Right lobe of liver (tissue), 6 donors: ENCODE measurements at regions not wholly inside any gene's neighbourhood (a gene's known extent, or its start where the extent isn't known, plus 50 kb on each side); places are given as distances from the start of the nearest gene placed in this dataset.

Experiments
- ATAC-seq, 4 donors: fragments of 200-7000 bp; cut with Tn5 transposase; one replicate each; pipeline ENCODE4 v1.9.1; 2020; ENCODE audit warnings: mild to moderate bottlenecking in 4 of 4, moderate library complexity in 4 of 4
- DNase-seq, 3 donors: peaks; one replicate each; pipeline ENCODE4 v3.0.0-alpha.2; 2020
- H3K27ac ChIP-seq, 3 donors: fragments of 200-600 bp; one replicate each; pipeline ENCODE4 v1.8.0; 2022
- H3K27me3 ChIP-seq, 2 donors: fragments of 200-600 bp; one replicate each; pipeline ENCODE4 v1.8.0; 2022
- H3K36me3 ChIP-seq, 4 donors: fragments of 200-600 bp; sonication (generic) in 1 of 4; one replicate each; pipeline versions ENCODE4 v1.5.1 to v1.8.0; 2017 to 2022; ENCODE audit warnings: control low read depth in 1 of 4
- H3K4me1 ChIP-seq, 4 donors: fragments of 200-600 bp; sonication (generic) in 1 of 4; one replicate each; pipeline versions ENCODE4 v1.5.1 to v1.8.0; 2017 to 2022; ENCODE audit warnings: control low read depth in 1 of 4
- H3K4me3 ChIP-seq, 3 donors: fragments of 200-600 bp; one replicate each; pipeline ENCODE4 v1.8.0; 2022
- H3K9me3 ChIP-seq, 4 donors: fragments of 200-600 bp; sonication (generic) in 1 of 4; one replicate each; pipeline versions ENCODE4 v1.5.1 to v1.8.0; 2017 to 2022; ENCODE audit warnings: control low read depth in 1 of 4
- POLR2A ChIP-seq: fragments of 450-650 bp; IDR thresholded peaks from one replicate; pipeline ENCODE4 v1.6.1; 2017; ENCODE audit warnings: antibody characterized with exemption, mild to moderate bottlenecking
- WGBS: methylation state at CpG from one replicate; pipeline ENCODE4 v1.1.6; 2018; ENCODE audit warnings: low coverage, low lambda C conversion rate; ENCODE audit not compliant: insufficient coverage; ENCODE audit errors: missing lambda C conversion rate; 5-methylcytosine and 5-hydroxymethylcytosine counted together
- intact Hi-C, 2 donors: fragments of 100-400 bp; cut with DNase I; formaldehyde crosslinking; loops; one replicate each; pipeline versions ENCODE4 v1.11.2 to v1.14.1; 2022
- TF ChIP-seq, protein P1 (sequence below), 4 donors: fragments of 200-600 bp in 3 of 4; fragments of 450-650 bp in 1 of 4; IDR thresholded peaks; one replicate each; pipeline versions ENCODE4 v1.5.1 to v1.8.0; 2016 to 2022; ENCODE audit warnings: antibody characterized with exemption in 4 of 4, mild to moderate bottlenecking in 2 of 4
- donor health status: DM: no; HTN: yes; CAD: no.
- donor health status: DM: no; HTN: no; CAD: no.
- donor health status: DM: no; HTN: no; CAD: no.
- donor health status: DM: no; HTN: yes; CAD: no.
- donor health status: DM: no; HTN: yes; CAD: no.

DNA sequence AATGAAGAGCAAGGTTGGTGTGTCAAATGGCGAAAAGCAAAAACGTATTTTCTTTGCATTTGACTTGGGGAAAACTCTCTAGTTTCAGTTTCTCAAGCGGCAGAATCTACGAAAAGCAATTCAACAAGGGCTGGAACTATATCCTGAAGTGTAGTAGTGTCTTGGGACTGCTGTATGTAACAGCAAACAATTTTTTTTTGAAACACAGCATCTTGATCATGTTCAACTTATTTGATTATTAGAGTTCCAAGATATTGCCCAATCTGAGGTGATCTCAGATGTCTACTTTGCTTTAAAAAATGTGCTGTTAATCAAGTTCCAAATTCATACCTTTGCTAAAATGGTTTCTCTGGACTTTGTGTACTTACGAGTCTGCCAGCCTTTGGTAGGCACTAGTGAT, 120.6 kb downstream of the ZWINT start:
- H3K9me3 ChIP-seq, result no peaks in the 10 kb centered on the region
- intact Hi-C loops, result no loop called here
- ATAC-seq (no peak), DNase-seq (no peak)
- H3K4me3 ChIP-seq, result no peak overlapping the region
- H3K27ac ChIP-seq, result no peak overlapping the region
- no peaks in the 10 kb centered on the region for H3K36me3 ChIP-seq
- WGBS, result 44% methylated on average over 5 of the region's 5 CpGs
- H3K27me3 ChIP-seq, result no peaks in the 10 kb centered on the region
- TF ChIP-seq, protein P1, sequence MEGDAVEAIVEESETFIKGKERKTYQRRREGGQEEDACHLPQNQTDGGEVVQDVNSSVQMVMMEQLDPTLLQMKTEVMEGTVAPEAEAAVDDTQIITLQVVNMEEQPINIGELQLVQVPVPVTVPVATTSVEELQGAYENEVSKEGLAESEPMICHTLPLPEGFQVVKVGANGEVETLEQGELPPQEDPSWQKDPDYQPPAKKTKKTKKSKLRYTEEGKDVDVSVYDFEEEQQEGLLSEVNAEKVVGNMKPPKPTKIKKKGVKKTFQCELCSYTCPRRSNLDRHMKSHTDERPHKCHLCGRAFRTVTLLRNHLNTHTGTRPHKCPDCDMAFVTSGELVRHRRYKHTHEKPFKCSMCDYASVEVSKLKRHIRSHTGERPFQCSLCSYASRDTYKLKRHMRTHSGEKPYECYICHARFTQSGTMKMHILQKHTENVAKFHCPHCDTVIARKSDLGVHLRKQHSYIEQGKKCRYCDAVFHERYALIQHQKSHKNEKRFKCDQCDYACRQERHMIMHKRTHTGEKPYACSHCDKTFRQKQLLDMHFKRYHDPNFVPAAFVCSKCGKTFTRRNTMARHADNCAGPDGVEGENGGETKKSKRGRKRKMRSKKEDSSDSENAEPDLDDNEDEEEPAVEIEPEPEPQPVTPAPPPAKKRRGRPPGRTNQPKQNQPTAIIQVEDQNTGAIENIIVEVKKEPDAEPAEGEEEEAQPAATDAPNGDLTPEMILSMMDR (IDR thresholded peaks at IDR 0.05), result no peak
- no peak for TF ChIP-seq POLR2A
- no peaks in the 10 kb centered on the region for H3K4me1 ChIP-seq

DNA sequence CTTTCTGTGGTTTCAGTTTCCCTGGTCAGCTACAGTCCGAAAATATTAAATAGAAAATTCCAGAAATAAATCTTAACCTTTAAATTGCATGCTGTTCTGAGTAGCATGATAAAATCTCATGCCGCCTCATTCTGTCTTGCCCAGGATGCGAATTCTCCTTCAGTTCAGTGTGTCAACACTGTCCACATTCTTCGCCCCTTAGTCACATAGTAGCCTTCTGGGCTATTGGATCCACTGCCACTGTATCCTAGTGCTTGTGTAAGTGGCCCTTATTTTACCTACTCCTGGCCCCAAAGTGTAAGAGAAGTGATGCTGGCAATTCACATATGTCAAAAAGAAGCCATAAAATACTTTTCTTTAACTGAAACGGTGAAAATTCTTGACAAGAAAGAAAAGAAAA, 129.6 kb downstream of the ZWINT start:
- no peaks in the 10 kb centered on the region for H3K36me3 ChIP-seq
- no peak for DNase-seq
- intact Hi-C loops, result no loop called here
- WGBS, result 37% methylated on average over 5 of the region's 5 CpGs
- ATAC-seq, result no peak
- no peak for TF ChIP-seq POLR2A
- TF ChIP-seq, protein P1 (IDR thresholded peaks at IDR 0.05), result no peak
- no peak overlapping the region for H3K27ac ChIP-seq
- no peak overlapping the region for H3K4me3 ChIP-seq
- no peaks in the 10 kb centered on the region for H3K9me3 ChIP-seq
- H3K4me1 ChIP-seq, result no peaks in the 10 kb centered on the region
- no peaks in the 10 kb centered on the region for H3K27me3 ChIP-seq

DNA sequence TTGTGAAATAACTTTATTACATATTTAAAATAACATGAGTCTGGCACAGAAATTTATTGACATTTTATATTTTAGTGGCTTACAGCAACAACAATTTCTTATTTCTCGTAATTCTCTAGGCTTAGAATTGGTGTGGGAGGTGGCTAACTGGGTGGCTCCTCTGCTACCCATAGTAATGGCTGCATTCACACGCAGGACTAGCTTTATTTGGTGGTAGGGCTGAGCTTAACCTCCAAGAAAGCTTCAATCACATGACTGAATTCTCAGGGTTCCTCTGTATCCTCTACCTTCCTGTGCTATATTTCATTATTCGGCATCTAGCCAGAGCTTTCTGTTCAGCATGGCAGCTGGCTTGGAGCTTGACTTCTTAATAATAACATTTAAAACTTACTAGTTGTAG, 138.8 kb downstream of the ZWINT start:
- DNase-seq (no peak), ATAC-seq (no peak)
- 53% methylated on average over 3 of the region's 3 CpGs for WGBS
- Histone ChIP-seq H3K27me3 (no peaks in the 10 kb centered on the region), H3K4me1 (no peaks in the 10 kb centered on the region), H3K36me3 (no peaks in the 10 kb centered on the region), H3K27ac (no peak overlapping the region), H3K9me3 (no peaks in the 10 kb centered on the region), H3K4me3 (no peak overlapping the region)
- TF ChIP-seq, protein P1 (IDR thresholded peaks at IDR 0.05), result no peak
- no peak for TF ChIP-seq POLR2A
- intact Hi-C loops, result no loop called here

DNA sequence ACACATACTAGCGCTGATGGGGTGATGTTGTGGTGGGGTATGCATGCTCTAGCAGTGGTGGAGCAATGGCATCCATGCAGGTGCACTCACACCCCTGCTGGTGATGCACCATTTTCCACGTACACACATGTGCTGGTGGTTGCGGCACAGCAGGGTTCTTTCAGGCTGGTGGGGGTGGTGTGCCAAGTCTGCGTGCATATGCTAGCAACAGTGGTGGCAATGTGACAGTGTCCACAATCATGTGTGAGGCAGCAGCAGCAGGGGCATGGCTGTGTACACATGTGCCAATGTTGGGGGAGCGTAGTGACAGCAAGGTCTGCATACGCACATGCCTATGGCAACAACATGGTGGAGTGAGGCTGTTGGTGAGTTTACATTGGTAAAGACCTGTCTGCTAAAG, 148.1 kb downstream of the ZWINT start:
- TF ChIP-seq, protein P1 (IDR thresholded peaks at IDR 0.05), result no peak
- no peak for TF ChIP-seq POLR2A
- DNase-seq, result peak in 1 of 3 donors; percentile 27
- no peak overlapping the region for H3K4me3 ChIP-seq

DNA sequence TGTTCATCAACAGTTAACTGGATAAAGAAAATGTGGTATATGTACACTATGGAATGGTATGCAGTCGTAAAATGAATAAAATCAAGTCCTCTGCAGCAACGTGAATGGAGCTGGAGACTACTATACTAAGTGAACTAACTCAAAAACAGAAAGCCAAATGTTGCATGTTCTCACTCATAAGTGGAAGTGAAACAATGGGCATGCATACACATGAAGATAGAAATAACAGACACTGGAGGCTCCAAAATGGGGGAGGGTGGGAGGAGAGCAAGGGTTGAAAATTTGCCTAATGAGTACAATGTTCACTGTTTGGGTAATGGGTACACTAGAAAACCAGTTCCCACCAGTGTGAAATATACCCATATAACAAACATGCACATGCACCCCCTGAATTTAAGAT, 179.5 kb downstream of the ZWINT start:
- Histone ChIP-seq H3K4me3 (no peak overlapping the region), H3K9me3 (no peaks in the 10 kb centered on the region), H3K27ac (no peak overlapping the region), H3K27me3 (no peaks in the 10 kb centered on the region), H3K4me1 (no peaks in the 10 kb centered on the region), H3K36me3 (no peaks in the 10 kb centered on the region)
- intact Hi-C loops, result no loop called here
- 19% methylated on average over 2 of the region's 2 CpGs for whole genome bisulfite sequencing
- ATAC-seq, result no peak
- DNase-seq, result no peak
- no peak for TF ChIP-seq POLR2A
- TF ChIP-seq, protein P1 (IDR thresholded peaks at IDR 0.05), result no peak

More for the DNA sequence above, 148.1 kb downstream of the ZWINT start:
- intact Hi-C loops, result no loop called here
- Histone ChIP-seq H3K27ac (no peak overlapping the region), H3K36me3 (no peaks in the 10 kb centered on the region), H3K27me3 (no peaks in the 10 kb centered on the region), H3K9me3 (no peaks in the 10 kb centered on the region), H3K4me1 (no peaks in the 10 kb centered on the region)
- no peak for ATAC-seq
- WGBS, result 79% methylated on average over 3 of the region's 6 CpGs
